ENCODE measurements at regions not wholly inside any gene's neighbourhood (a gene's known extent, or its start where the extent isn't known, plus 50 kb on each side); places are given as distances from the start of the nearest gene placed in this dataset.
"Not testable (repeated sequence)": the region's sequence is repeated elsewhere in the genome, so short reads cannot be mapped to it uniquely, and the experiment has no call there.

GRCh38 chr4:118575726-118576125, 109.5 kb upstream of the METTL14 start:
- H3K4me3 ChIP-seq; H3K36me3 ChIP-seq (replicated peaks in 1 of 2); intact Hi-C loops (cut with DNase I); H3K27ac ChIP-seq; H3K27me3 ChIP-seq; DNase-seq; H3K4me1 ChIP-seq (replicated peaks in 1 of 2); H3K9me3 ChIP-seq (replicated peaks in 1 of 3): not testable (repeated sequence)
- WGBS, 4 donors: 62 to 77% (median 68%) methylated on average over 5 of the region's 5 CpGs

DNA sequence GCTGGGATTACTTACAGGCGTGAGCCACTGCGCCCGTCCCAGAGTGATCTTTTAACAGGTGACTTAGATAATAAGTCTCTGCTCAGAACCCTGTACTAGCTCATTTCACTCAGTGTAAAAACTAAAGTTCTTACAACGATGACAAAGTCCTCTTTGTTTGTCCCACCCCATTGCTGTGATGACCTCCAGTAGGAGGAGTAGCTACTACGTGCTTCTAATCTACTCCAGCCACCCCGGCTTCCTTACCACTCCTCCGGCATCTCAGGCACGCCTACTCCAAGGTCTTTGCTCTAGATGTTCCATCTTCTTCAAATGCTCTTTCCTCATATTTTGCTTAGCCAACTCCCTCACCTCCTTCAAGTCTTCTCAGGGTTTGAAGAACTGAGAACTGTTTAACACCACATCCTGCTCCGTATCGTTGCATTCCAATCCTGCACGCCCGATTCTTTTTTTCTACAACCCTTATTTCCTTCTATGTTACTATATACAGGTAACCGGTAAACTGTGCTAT, 108.4 kb upstream of the METTL14 start:
- intact Hi-C loops (cut with DNase I); H3K4me1 ChIP-seq (replicated peaks in 1 of 2); DNase-seq; H3K9me3 ChIP-seq (replicated peaks in 1 of 3); H3K4me3 ChIP-seq; H3K27ac ChIP-seq; H3K36me3 ChIP-seq (replicated peaks in 1 of 2); H3K27me3 ChIP-seq: not testable (repeated sequence)
- 84 to 89% (median 87%) methylated on average over 11 to 13 of the region's 13 CpGs for WGBS, 4 donors

DNA sequence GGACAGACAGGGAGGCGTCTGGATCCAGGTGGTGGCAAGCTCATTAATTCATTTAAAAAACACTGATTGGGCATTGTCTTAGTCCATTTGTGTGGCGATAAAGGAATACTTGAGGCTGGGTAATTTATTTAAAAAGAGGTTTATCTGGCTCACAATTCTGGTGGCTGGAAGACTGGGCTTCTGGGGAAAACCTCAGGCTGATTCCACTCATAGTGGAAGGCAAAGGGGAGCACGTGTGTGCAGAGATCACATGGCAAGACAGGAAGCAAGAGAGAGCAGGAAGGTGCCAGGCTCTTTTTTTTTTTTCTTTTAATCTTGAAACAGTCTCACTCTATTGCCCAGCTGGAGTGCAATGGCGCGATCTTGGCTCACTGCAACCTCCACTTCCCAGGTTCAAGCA, 100.2 kb upstream of the METTL14 start:
- 72 to 79% (median 74%) methylated on average over 5 of the region's 5 CpGs for WGBS, 4 donors
- no peak for DNase-seq
- no peaks in the 10 kb centered on the region for H3K36me3 ChIP-seq (replicated peaks in 1 of 2)
- H3K9me3 ChIP-seq (replicated peaks in 1 of 3): no peaks in the 10 kb centered on the region
- TF ChIP-seq, protein P1, sequence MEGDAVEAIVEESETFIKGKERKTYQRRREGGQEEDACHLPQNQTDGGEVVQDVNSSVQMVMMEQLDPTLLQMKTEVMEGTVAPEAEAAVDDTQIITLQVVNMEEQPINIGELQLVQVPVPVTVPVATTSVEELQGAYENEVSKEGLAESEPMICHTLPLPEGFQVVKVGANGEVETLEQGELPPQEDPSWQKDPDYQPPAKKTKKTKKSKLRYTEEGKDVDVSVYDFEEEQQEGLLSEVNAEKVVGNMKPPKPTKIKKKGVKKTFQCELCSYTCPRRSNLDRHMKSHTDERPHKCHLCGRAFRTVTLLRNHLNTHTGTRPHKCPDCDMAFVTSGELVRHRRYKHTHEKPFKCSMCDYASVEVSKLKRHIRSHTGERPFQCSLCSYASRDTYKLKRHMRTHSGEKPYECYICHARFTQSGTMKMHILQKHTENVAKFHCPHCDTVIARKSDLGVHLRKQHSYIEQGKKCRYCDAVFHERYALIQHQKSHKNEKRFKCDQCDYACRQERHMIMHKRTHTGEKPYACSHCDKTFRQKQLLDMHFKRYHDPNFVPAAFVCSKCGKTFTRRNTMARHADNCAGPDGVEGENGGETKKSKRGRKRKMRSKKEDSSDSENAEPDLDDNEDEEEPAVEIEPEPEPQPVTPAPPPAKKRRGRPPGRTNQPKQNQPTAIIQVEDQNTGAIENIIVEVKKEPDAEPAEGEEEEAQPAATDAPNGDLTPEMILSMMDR (IDR thresholded peaks at IDR 0.05): no peak
- TF ChIP-seq POLR2A (IDR thresholded peaks at IDR 0.05): no peak
- no peak overlapping the region for H3K4me3 ChIP-seq
- no peaks in the 10 kb centered on the region for H3K27me3 ChIP-seq
- no peaks in the 10 kb centered on the region for H3K4me1 ChIP-seq (replicated peaks in 1 of 2)
- no peak overlapping the region for H3K27ac ChIP-seq
- intact Hi-C loops (cut with DNase I): no loop called here

GRCh38 chr4:118586357-118586790, 98.8 kb upstream of the METTL14 start:
- H3K4me1 ChIP-seq (replicated peaks in 1 of 2): peaks cover 3 to 7% of the 10 kb centered on the region in 2 donors
- H3K27ac ChIP-seq: peak overlapping the region in 1 of 5 donors; percentile 53
- intact Hi-C loops (cut with DNase I): no loop called here
- TF ChIP-seq POLR2A (IDR thresholded peaks at IDR 0.05): no peak
- no peaks in the 10 kb centered on the region for H3K9me3 ChIP-seq (replicated peaks in 1 of 3)
- peak in 5 of 7 donors; percentile 28 to 76 (median 42) for DNase-seq
- no peak overlapping the region for H3K4me3 ChIP-seq
- H3K36me3 ChIP-seq (replicated peaks in 1 of 2): no peaks in the 10 kb centered on the region
- 34 to 54% (median 49%) methylated on average over 6 of the region's 6 CpGs for WGBS, 4 donors
- H3K27me3 ChIP-seq: no peaks in the 10 kb centered on the region

DNA sequence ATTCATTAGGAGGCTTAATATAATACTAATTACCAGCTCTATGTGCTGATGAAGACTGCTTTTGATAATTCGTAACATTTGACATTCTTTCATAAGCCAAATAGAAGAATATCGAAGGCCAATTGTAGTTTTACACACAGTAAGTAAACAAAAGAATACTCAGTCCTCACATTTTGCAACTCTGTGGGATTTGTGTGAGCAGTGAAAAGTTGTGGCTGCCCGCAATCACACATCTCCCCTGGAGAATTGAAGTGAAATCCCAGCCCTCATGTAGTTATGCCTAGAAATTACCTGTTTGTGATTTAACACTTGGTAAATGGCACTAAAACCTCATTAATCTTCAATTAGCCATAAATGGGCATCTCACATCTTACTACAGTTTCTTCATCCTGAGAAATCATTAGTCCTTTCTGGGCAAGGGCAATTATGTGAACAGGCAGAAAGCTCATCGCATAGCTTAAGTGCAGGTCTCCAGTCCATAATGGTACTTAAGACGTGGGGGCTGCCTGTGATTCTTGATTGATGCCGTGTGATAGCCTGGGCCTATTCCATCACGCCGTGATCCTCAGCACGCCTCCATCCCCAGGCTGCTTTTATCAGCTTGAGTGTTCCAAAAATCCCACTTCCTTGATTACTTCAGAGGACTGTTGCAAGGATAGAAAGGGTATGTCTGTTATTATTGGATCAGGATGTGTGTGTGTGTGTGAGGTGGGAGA, 97.9 kb upstream of the METTL14 start:
- Histone ChIP-seq H3K9me3 (replicated peaks in 1 of 3) (no peaks in the 10 kb centered on the region), H3K4me1 (replicated peaks in 1 of 2) (peaks cover 3 to 7% of the 10 kb centered on the region in 2 donors), H3K4me3 (no peak overlapping the region), H3K27ac (no peak overlapping the region), H3K36me3 (replicated peaks in 1 of 2) (no peaks in the 10 kb centered on the region), H3K27me3 (no peaks in the 10 kb centered on the region)
- no peak for DNase-seq
- TF ChIP-seq, protein P1 (IDR thresholded peaks at IDR 0.05): no peak
- no peak for TF ChIP-seq POLR2A (IDR thresholded peaks at IDR 0.05)
- intact Hi-C loops (cut with DNase I): no loop called here
- 58 to 72% (median 66%) methylated on average over 8 to 9 of the region's 9 CpGs for WGBS, 4 donors

GRCh38 chr4:118587946-118588345, 97.2 kb upstream of the METTL14 start:
- no peaks in the 10 kb centered on the region for H3K9me3 ChIP-seq (replicated peaks in 1 of 3)
- H3K27ac ChIP-seq: no peak overlapping the region
- peaks cover 3 to 7% of the 10 kb centered on the region in 2 donors for H3K4me1 ChIP-seq (replicated peaks in 1 of 2)
- no peaks in the 10 kb centered on the region for H3K27me3 ChIP-seq
- TF ChIP-seq, protein P1 (IDR thresholded peaks at IDR 0.05): no peak
- TF ChIP-seq POLR2A (IDR thresholded peaks at IDR 0.05): no peak
- WGBS, 4 donors: 68 to 92% (median 71%) methylated on average over 3 to 4 of the region's 4 CpGs
- H3K4me3 ChIP-seq: no peak overlapping the region
- no peaks in the 10 kb centered on the region for H3K36me3 ChIP-seq (replicated peaks in 1 of 2)
- intact Hi-C loops (cut with DNase I): no loop called here
- no peak for DNase-seq
